ENCODE measurements at regions not wholly inside any gene's neighbourhood (a gene's known extent, or its start where the extent isn't known, plus 50 kb on each side); places are given as distances from the start of the nearest gene placed in this dataset.

GRCh38 chr13:88883741-88884140 is 1212.6 kb downstream of the SLITRK5 start:
- Histone ChIP-seq H2BK120ac (ENCODE audit: low read depth, low read length) (no peak overlapping the region), H3K56ac (ENCODE audit: extremely low read depth, insufficient read depth, low read length) (no peak overlapping the region), H4K20me1 (ENCODE audit: insufficient read depth, low read length) (no peaks in the 10 kb centered on the region), H3K23ac (ENCODE audit: low read depth, low read length) (no peak overlapping the region), H2BK5ac (ENCODE audit: low read depth, low read length, poor library complexity, severe bottlenecking) (no peak overlapping the region), H2AFZ (replicated peaks; ENCODE audit: low read length, poor library complexity) (no peak overlapping the region), H3K4me3 (ENCODE audit: insufficient read depth, low read depth, low read length) (no peak overlapping the region), H3K27ac (ENCODE audit: insufficient read depth, low read length) (no peak overlapping the region), H2AK9ac (replicated peaks; ENCODE audit: low read depth, low read length, poor library complexity) (no peak overlapping the region), H2BK20ac (ENCODE audit: low read depth, low read length) (no peak overlapping the region), H3K9me3 (ENCODE audit: control insufficient read depth, insufficient read depth, low read length) (peaks cover 10% of the 10 kb centered on the region), H4K5ac (ENCODE audit: low read depth, low read length) (no peak overlapping the region), H3K36me3 (ENCODE audit: control insufficient read depth, insufficient read depth, low read length) (no peaks in the 10 kb centered on the region), H3K4me2 (ENCODE audit: low read depth, low read length) (no peak overlapping the region), H3K14ac (replicated peaks; ENCODE audit: low read depth, low read length) (no peak overlapping the region), H2AK5ac (ENCODE audit: low read depth, low read length) (no peak overlapping the region), H3K4me1 (ENCODE audit: control insufficient read depth, insufficient read depth, low read length) (no peaks in the 10 kb centered on the region), H2BK15ac (ENCODE audit: low read depth, low read length) (no peak overlapping the region), H3K4ac (ENCODE audit: low read depth, low read length) (no peak overlapping the region), H3K9me1 (ENCODE audit: insufficient read depth, low read length) (no peaks in the 10 kb centered on the region), H3K27me3 (ENCODE audit: control insufficient read depth, insufficient read depth, low read length) (no peaks in the 10 kb centered on the region), H4K8ac (ENCODE audit: low read depth in 2 of 2, low read length in 2 of 2) (no peak overlapping the region), H3K9ac (ENCODE audit: low read depth, low read length) (no peak overlapping the region), H3K18ac (ENCODE audit: low read depth, low read length) (no peak overlapping the region), H4K91ac (ENCODE audit: insufficient read depth, low read depth, low read length) (no peak overlapping the region), H3K79me1 (ENCODE audit: low read depth in 1 of 2, low read length in 2 of 2) (no peaks in the 10 kb centered on the region)
- no TSS peak for BruUV-seq (replicated peaks)
- intact Hi-C loops (cut with micrococcal nuclease): no loop called here
- no peak for TF ChIP-seq CEBPB (IDR thresholded peaks at IDR 0.05; ENCODE audit: low read depth, low read length)
- no peak for TF ChIP-seq MAFK (IDR thresholded peaks at IDR 0.05; ENCODE audit: low read depth, low read length)
- no peak for TF ChIP-seq USF2 (IDR thresholded peaks at IDR 0.05; ENCODE audit: low read depth, low read length)
- TF ChIP-seq BHLHE40 (IDR thresholded peaks at IDR 0.05; ENCODE audit: low read depth, low read length): no peak
- no peak for TF ChIP-seq RCOR1 (IDR thresholded peaks at IDR 0.05; ENCODE audit: insufficient replicate concordance, low read length)
- no peak for TF ChIP-seq MAZ (IDR thresholded peaks at IDR 0.05; ENCODE audit: borderline replicate concordance, low read depth, low read length)
- no peak for TF ChIP-seq CHD1 (IDR thresholded peaks at IDR 0.05; ENCODE audit: low read depth, low read length)
- TF ChIP-seq FOS (IDR thresholded peaks at IDR 0.05; ENCODE audit: low read depth, low read length): no peak
- TF ChIP-seq MXI1 (IDR thresholded peaks at IDR 0.05; ENCODE audit: borderline replicate concordance, low read depth, low read length): no peak
- TF ChIP-seq RFX5 (IDR thresholded peaks at IDR 0.05; ENCODE audit: low read depth, low read length): no peak
- no peak for TF ChIP-seq SMC3 (IDR thresholded peaks at IDR 0.05; ENCODE audit: low read depth, low read length)
- TF ChIP-seq POLR2A (IDR thresholded peaks at IDR 0.05; ENCODE audit: low read depth, low read length): no peak
- no peak for TF ChIP-seq CTCF (conservative IDR thresholded peaks at IDR 0.05; ENCODE audit: low read depth, low read length)
- DNase-seq (no peak), ATAC-seq (ENCODE audit: low read depth) (no peak)
- in situ Hi-C loops (cut with MboI; ENCODE audit: low sequenced_read_pairs): no loop called here
- dilution Hi-C loops (cut with HindIII; ENCODE audit: low sequenced_read_pairs, unreplicated experiment): no loop called here
- POLR2A ChIA-PET (ENCODE audit: unreplicated experiment): no interaction called here
- CTCF ChIA-PET: no interaction called here

Data from IMR-90 (cell line).